OCI-LY7 (cell line): ENCODE measurements at regions not wholly inside any gene's neighbourhood (a gene's known extent, or its start where the extent isn't known, plus 50 kb on each side); places are given as distances from the start of the nearest gene placed in this dataset.

ENCODE experiments used
- BruUV-seq: library from RNA; stranded (reverse); fragments of 400-500 nt; replicated peaks from 2 replicates; lab custom pipeline; 2021; lab: Mats Ljungman, UMichigan
- CTCF ChIA-PET: fragments of 300-600 bp; sonication (Branson Sonifier 250); formaldehyde crosslinking; loops from one replicate; lab custom pipeline; 2022; ENCODE audit warnings: antibody characterized with exemption; ENCODE audit not compliant: unreplicated experiment; lab: Charles Lee
- POLR2A ChIA-PET: fragments of 300-600 bp; sonication (Branson Sonifier 250); formaldehyde crosslinking; loops from one replicate; lab custom pipeline; 2022; ENCODE audit warnings: antibody characterized with exemption; lab: Charles Lee
- DNase-seq: peaks from one replicate; pipeline ENCODE4 v3.0.0-alpha.2; 2015; ENCODE audit warnings: low spot score
- H2AFZ ChIP-seq: fragments of 200-600 bp; sonication (generic), shearing (Covaris generic); 2 replicates; pipeline ENCODE4 v1.6.1; 2014; ENCODE audit warnings: mild to moderate bottlenecking, antibody characterized with exemption, low read length, moderate library complexity
- H3K27ac ChIP-seq: fragments of 200-600 bp; sonication (generic); 2 replicates; pipeline ENCODE4 v1.5.1; 2014; ENCODE audit warnings: mixed run types, low read depth, mild to moderate bottlenecking, moderate library complexity, low read length, inconsistent platforms; ENCODE audit not compliant: poor library complexity, severe bottlenecking
- H3K36me3 ChIP-seq: fragments of 200-600 bp; sonication (generic); 2 replicates; pipeline ENCODE4 v1.6.1; 2014; ENCODE audit warnings: mild to moderate bottlenecking, antibody characterized with exemption, low read length, moderate library complexity, mixed read lengths; ENCODE audit not compliant: insufficient read depth
- H3K4me1 ChIP-seq: fragments of 200-600 bp; sonication (generic); 2 replicates; pipeline ENCODE4 v1.5.1; 2014; ENCODE audit warnings: mild to moderate bottlenecking, low read length; ENCODE audit not compliant: insufficient read depth, poor library complexity, severe bottlenecking
- H3K4me2 ChIP-seq: fragments of 200-600 bp; sonication (generic); 2 replicates; pipeline ENCODE4 v1.6.1; 2014; ENCODE audit warnings: mild to moderate bottlenecking, low read length
- H3K4me3 ChIP-seq: fragments of 200-600 bp; sonication (generic); 2 replicates; pipeline ENCODE4 v1.5.1; 2014; ENCODE audit warnings: mild to moderate bottlenecking, low read depth, low read length; ENCODE audit not compliant: poor library complexity, severe bottlenecking
- H3K79me2 ChIP-seq: fragments of 200-600 bp; sonication (generic); 2 replicates; pipeline ENCODE4 v1.6.1; 2016; ENCODE audit warnings: low read depth, mild to moderate bottlenecking, low read length, moderate library complexity, mixed read lengths; ENCODE audit not compliant: insufficient read depth
- H3K9me2 ChIP-seq: fragments of 200-600 bp; sonication (generic); 2 replicates; pipeline ENCODE4 v1.6.1; 2016; ENCODE audit warnings: mild to moderate bottlenecking, low read length, mixed read lengths; ENCODE audit not compliant: insufficient read depth
- H3K9me3 ChIP-seq: fragments of 200-600 bp; sonication (generic); 2 replicates; pipeline ENCODE4 v1.6.1; 2014; ENCODE audit warnings: mild to moderate bottlenecking, mixed run types, low read length, mixed read lengths
- H4K20me1 ChIP-seq: fragments of 200-600 bp; sonication (generic); 2 replicates; pipeline ENCODE4 v1.6.1; 2014; ENCODE audit warnings: mild to moderate bottlenecking, antibody characterized with exemption, low read length, moderate library complexity, mixed read lengths; ENCODE audit not compliant: insufficient read depth
- CTCF ChIP-seq: fragments of 200-600 bp; sonication (generic); conservative IDR thresholded peaks from 2 replicates; pipeline ENCODE4 v1.5.1; 2014; ENCODE audit warnings: mild to moderate bottlenecking, antibody characterized with exemption, low read length, moderate library complexity, mixed read lengths
- EZH2phosphoT487 ChIP-seq: fragments of 200-600 bp; sonication (generic); IDR thresholded peaks from 2 replicates; pipeline ENCODE4 v1.6.1; 2018; ENCODE audit warnings: low read depth, borderline replicate concordance, mild to moderate bottlenecking, mixed run types, antibody characterized with exemption, low read length, moderate library complexity, mixed read lengths
- intact Hi-C: fragments of 100-400 bp; cut with micrococcal nuclease; formaldehyde crosslinking; loops from one replicate; pipeline ENCODE4 v1.10.0; 2022; ENCODE audit not compliant: unreplicated experiment

DNA sequence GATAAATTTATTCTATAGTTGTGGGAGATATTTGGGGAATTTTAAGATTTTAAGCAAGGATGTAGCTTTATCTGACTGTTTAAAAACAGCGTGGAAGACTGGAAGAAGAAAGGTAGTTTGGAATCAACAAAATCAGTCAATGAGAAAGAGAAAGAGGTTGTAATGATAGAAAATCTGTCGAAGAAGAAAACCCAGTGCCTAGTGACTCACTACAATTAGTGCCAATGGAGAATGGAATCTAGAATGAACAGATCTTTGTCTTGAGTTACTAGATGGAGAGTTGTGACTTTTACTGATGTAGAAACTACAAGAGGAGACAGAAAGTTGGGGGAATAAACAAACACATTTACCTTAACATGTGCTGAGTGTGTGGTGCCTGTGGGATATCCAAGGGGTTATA is 577.8 kb upstream of the NR5A2 start:
- DNase-seq: no peak
- H3K4me1 ChIP-seq: no peaks in the 10 kb centered on the region
- TF ChIP-seq CTCF: no peak
- TF ChIP-seq EZH2phosphoT487: no peak
- H2AFZ ChIP-seq: no peak overlapping the region
- no peaks in the 10 kb centered on the region for H3K36me3 ChIP-seq
- H3K27ac ChIP-seq: no peak overlapping the region
- no peaks in the 10 kb centered on the region for H3K9me2 ChIP-seq
- no peaks in the 10 kb centered on the region for H4K20me1 ChIP-seq
- BruUV-seq: no TSS peak
- no peak overlapping the region for H3K4me3 ChIP-seq
- ChIA-PET POLR2A (interaction anchor here (0.6 kb wide), 2 partner anchors 33 to 167 kb away, joined by 3 to 4 read pairs; no protein-coding TSS in a partner anchor), CTCF (no interaction called here)
- no peaks in the 10 kb centered on the region for H3K79me2 ChIP-seq
- no peaks in the 10 kb centered on the region for H3K9me3 ChIP-seq
- intact Hi-C loops: no loop called here
- no peak overlapping the region for H3K4me2 ChIP-seq

- H4K20me1 ChIP-seq: no peaks in the 10 kb centered on the region
- BruUV-seq: no TSS peak
- POLR2A ChIA-PET: no interaction called here
- H3K4me3 ChIP-seq: no peak overlapping the region
- H3K4me2 ChIP-seq: no peak overlapping the region
- H3K4me1 ChIP-seq: no peaks in the 10 kb centered on the region
- no peak overlapping the region for H3K27ac ChIP-seq
- CTCF ChIA-PET: interaction anchor here (0.5 kb wide), 1 partner anchor 10 kb away, joined by 3 read pairs; no protein-coding TSS in a partner anchor
- H3K9me2 ChIP-seq: no peaks in the 10 kb centered on the region
- H3K36me3 ChIP-seq: no peaks in the 10 kb centered on the region
- no peak overlapping the region for H2AFZ ChIP-seq
- TF ChIP-seq CTCF (no peak), EZH2phosphoT487 (no peak)
- no peaks in the 10 kb centered on the region for H3K9me3 ChIP-seq
- intact Hi-C loops: no loop called here
- no peak for DNase-seq
- H3K79me2 ChIP-seq: no peaks in the 10 kb centered on the region
Observed at GRCh38 chr1:199452627-199453026, 574.9 kb upstream of the NR5A2 start.

DNA sequence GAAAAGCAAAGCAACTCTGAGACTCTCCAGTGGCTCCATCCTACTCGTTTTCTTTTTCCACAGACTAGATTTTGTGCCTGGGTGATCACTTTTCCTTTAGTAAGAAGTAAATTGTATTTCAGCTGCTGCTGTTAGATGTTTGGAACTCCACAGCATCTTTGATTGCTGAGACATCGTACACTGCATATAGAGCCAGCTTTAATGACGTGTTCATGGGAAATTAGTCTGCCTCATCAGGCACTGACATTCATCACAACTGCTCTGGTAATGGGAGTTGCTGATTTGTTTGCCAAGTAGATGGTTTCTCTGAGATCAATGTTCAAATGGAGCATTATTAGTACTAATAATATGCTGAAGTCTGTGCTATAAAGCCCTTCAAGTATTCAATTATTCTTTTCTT is 573.8 kb upstream of the NR5A2 start:
- H3K9me3 ChIP-seq: no peaks in the 10 kb centered on the region
- no peaks in the 10 kb centered on the region for H4K20me1 ChIP-seq
- no peaks in the 10 kb centered on the region for H3K79me2 ChIP-seq
- no peak overlapping the region for H3K4me3 ChIP-seq
- no peak for DNase-seq
- no peak overlapping the region for H2AFZ ChIP-seq
- BruUV-seq: no TSS peak
- no peaks in the 10 kb centered on the region for H3K4me1 ChIP-seq
- intact Hi-C loops: no loop called here
- no peaks in the 10 kb centered on the region for H3K36me3 ChIP-seq
- POLR2A ChIA-PET: no interaction called here
- H3K9me2 ChIP-seq: no peaks in the 10 kb centered on the region
- no peak overlapping the region for H3K4me2 ChIP-seq
- CTCF ChIA-PET: no interaction called here
- H3K27ac ChIP-seq: no peak overlapping the region
- no peak for TF ChIP-seq EZH2phosphoT487
- TF ChIP-seq CTCF: no peak
